Liver (tissue), 2 donors: ENCODE measurements at regions not wholly inside any gene's neighbourhood (a gene's known extent, or its start where the extent isn't known, plus 50 kb on each side); places are given as distances from the start of the nearest gene placed in this dataset.

Experiments
- TF ChIP-seq, protein P1 (sequence below): fragments of 150-350 bp; IDR thresholded peaks from 2 replicates; pipeline ENCODE4 v1.5.1; 2017; ENCODE audit warnings: improper control_type of control experiment, low read depth, low read length; ENCODE audit not compliant: missing input control
- TF ChIP-seq, protein P2 (sequence below): IDR thresholded peaks from 2 replicates; pipeline ENCODE4 v1.6.1; 2016; ENCODE audit warnings: antibody characterized with exemption
- donor health status: healthy.

GRCh38 chr14:98444077-98444476, 827.9 kb downstream of the BCL11B start:
- TF ChIP-seq, protein P1, sequence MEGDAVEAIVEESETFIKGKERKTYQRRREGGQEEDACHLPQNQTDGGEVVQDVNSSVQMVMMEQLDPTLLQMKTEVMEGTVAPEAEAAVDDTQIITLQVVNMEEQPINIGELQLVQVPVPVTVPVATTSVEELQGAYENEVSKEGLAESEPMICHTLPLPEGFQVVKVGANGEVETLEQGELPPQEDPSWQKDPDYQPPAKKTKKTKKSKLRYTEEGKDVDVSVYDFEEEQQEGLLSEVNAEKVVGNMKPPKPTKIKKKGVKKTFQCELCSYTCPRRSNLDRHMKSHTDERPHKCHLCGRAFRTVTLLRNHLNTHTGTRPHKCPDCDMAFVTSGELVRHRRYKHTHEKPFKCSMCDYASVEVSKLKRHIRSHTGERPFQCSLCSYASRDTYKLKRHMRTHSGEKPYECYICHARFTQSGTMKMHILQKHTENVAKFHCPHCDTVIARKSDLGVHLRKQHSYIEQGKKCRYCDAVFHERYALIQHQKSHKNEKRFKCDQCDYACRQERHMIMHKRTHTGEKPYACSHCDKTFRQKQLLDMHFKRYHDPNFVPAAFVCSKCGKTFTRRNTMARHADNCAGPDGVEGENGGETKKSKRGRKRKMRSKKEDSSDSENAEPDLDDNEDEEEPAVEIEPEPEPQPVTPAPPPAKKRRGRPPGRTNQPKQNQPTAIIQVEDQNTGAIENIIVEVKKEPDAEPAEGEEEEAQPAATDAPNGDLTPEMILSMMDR = no peak
- TF ChIP-seq, protein P2, sequence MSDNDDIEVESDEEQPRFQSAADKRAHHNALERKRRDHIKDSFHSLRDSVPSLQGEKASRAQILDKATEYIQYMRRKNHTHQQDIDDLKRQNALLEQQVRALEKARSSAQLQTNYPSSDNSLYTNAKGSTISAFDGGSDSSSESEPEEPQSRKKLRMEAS = no peak
